Naive thymus-derived CD4-positive, alpha-beta T cell (primary cell): ENCODE measurements at regions not wholly inside any gene's neighbourhood (a gene's known extent, or its start where the extent isn't known, plus 50 kb on each side); places are given as distances from the start of the nearest gene placed in this dataset.

Source experiments
- ATAC-seq: fragments of 150-1000 bp; cut with Tn5 transposase; 2 replicates; pipeline ENCODE4 v1.10.0; 2021; ENCODE audit warnings: mild to moderate bottlenecking, moderate library complexity
- CTCF ChIA-PET: fragments of 350-600 bp; sonication (Branson Sonifier 250); formaldehyde crosslinking; loops from one replicate; lab custom pipeline; 2021; ENCODE audit warnings: antibody characterized with exemption; lab: Charles Lee
- POLR2A ChIA-PET: fragments of 350-600 bp; sonication (Branson Sonifier 250); formaldehyde crosslinking; loops from one replicate; lab custom pipeline; 2021; ENCODE audit warnings: antibody characterized with exemption, inconsistent platforms; lab: Charles Lee
- DNase-seq, 9 donors: peaks; one replicate each; pipeline versions ENCODE4 v3.0.0 to v3.0.0-alpha.2; 2020 to 2022; ENCODE audit warnings: mixed read lengths in 1 of 9
- H3K27ac ChIP-seq: one replicate; pipeline ENCODE4 v1.7.0; 2013; ENCODE audit warnings: mild to moderate bottlenecking, low read depth, low read length, moderate library complexity
- H3K27me3 ChIP-seq, 2 donors: one replicate each; pipeline ENCODE4 v1.7.0; 2013; ENCODE audit warnings: low read length in 2 of 2, mild to moderate bottlenecking in 2 of 2, moderate library complexity in 2 of 2; ENCODE audit not compliant: control insufficient read depth in 2 of 2, insufficient read depth in 2 of 2
- H3K36me3 ChIP-seq, 3 experiments: 1 replicate in 2 of 3; 2 replicates in 1 of 3; pipeline ENCODE4 v1.7.0; 2013; ENCODE audit warnings: low read length in 3 of 3, mild to moderate bottlenecking in 3 of 3, moderate library complexity in 1 of 3; ENCODE audit not compliant: insufficient read depth in 3 of 3, control insufficient read depth in 2 of 3
- H3K4me1 ChIP-seq, 2 donors: one replicate each; pipeline ENCODE4 v1.7.0; 2013; ENCODE audit warnings: low read length in 2 of 2, mild to moderate bottlenecking in 2 of 2, moderate library complexity in 1 of 2; ENCODE audit not compliant: control insufficient read depth in 2 of 2, insufficient read depth in 2 of 2
- H3K4me3 ChIP-seq: 2 replicates; pipeline ENCODE4 v1.7.0; 2013; ENCODE audit warnings: mild to moderate bottlenecking, low read length
- H3K9me3 ChIP-seq, 3 experiments: 1 replicate in 2 of 3; 2 replicates in 1 of 3; pipeline ENCODE4 v1.7.0; 2013; ENCODE audit warnings: low read length in 3 of 3; ENCODE audit not compliant: control insufficient read depth in 2 of 3
- H3K27ac Mint-ChIP-seq, 9 donors: one replicate each; pipeline ENCODE4 v1.8.0; 2020 to 2022; ENCODE audit warnings: mixed read lengths in 9 of 9, mild to moderate bottlenecking in 8 of 9, moderate library complexity in 5 of 9, inconsistent platforms in 2 of 9
- H3K27me3 Mint-ChIP-seq, 5 donors: one replicate each; pipeline ENCODE4 v1.8.0; 2021 to 2022; ENCODE audit warnings: mixed read lengths in 5 of 5, mild to moderate bottlenecking in 1 of 5
- H3K36me3 Mint-ChIP-seq, 5 donors: one replicate each; pipeline ENCODE4 v1.8.0; 2020 to 2022; ENCODE audit warnings: mixed read lengths in 5 of 5, mild to moderate bottlenecking in 3 of 5, inconsistent platforms in 1 of 5
- H3K4me1 Mint-ChIP-seq, 7 donors: one replicate each; pipeline ENCODE4 v1.8.0; 2020 to 2022; ENCODE audit warnings: mixed read lengths in 7 of 7, mild to moderate bottlenecking in 3 of 7, inconsistent platforms in 1 of 7
- H3K4me3 Mint-ChIP-seq, 10 donors: one replicate each; pipeline ENCODE4 v1.8.0; 2020 to 2022; ENCODE audit warnings: mild to moderate bottlenecking in 10 of 10, mixed read lengths in 10 of 10, moderate library complexity in 6 of 10, inconsistent platforms in 2 of 10
- H3K9me3 Mint-ChIP-seq, 11 donors: one replicate each; pipeline ENCODE4 v1.8.0; 2020 to 2022; ENCODE audit warnings: mixed read lengths in 11 of 11, mild to moderate bottlenecking in 4 of 11, inconsistent platforms in 1 of 11, moderate library complexity in 1 of 11
- intact Hi-C, 2 donors: fragments of 100-400 bp; cut with micrococcal nuclease; formaldehyde crosslinking; loops; one replicate each; pipeline ENCODE4 v1.15.1; 2023

- Mint-ChIP-seq H3K4me3 (peak overlapping the region in 5 of 10 donors; percentile 21 to 63 (median 45)), H3K36me3 (peaks cover 0 to 9% (median 0%) of the 10 kb centered on the region in 5 donors), H3K27me3 (no peaks in the 10 kb centered on the region), H3K9me3 (peaks cover 0 to 3% (median 0%) of the 10 kb centered on the region in 11 donors), H3K4me1 (peaks cover 0 to 52% (median 17%) of the 10 kb centered on the region in 7 donors), H3K27ac (peak overlapping the region in 3 of 9 donors; percentile 6 to 77 (median 62))
- no peaks in the 10 kb centered on the region for H3K27me3 ChIP-seq
- ATAC-seq (peak; percentile 28), DNase-seq (peak in 3 of 9 donors; percentile 22 to 32 (median 31))
- intact Hi-C loops, result loop anchor here (2.0 to 10.0 kb wide), 3 partner anchors 73 to 235 kb away; no protein-coding TSS in a partner anchor
- ChIA-PET CTCF (interaction anchor here (0.7 to 1.0 kb wide), 4 partner anchors 8 to 790 kb away, joined by 3 to 4 read pairs (median 3); partner anchors contain the start of gene KLF7), POLR2A (interaction anchor here (0.5 to 2.4 kb wide), 9 partner anchors 9 to 192 kb away, joined by 3 to 26 read pairs (median 3); partner anchors contain the start of gene KLF7)
- no peak overlapping the region for H3K4me3 ChIP-seq
- no peaks in the 10 kb centered on the region for H3K36me3 ChIP-seq
- H3K9me3 ChIP-seq, result no peaks in the 10 kb centered on the region
- H3K4me1 ChIP-seq, result peaks cover 0 to 27% of the 10 kb centered on the region in 2 donors
- no peak overlapping the region for H3K27ac ChIP-seq
Measured at GRCh38 chr2:207239754-207240494, 74.2 kb upstream of the KLF7 start.

- Mint-ChIP-seq H3K36me3 (peaks cover 0 to 10% (median 0%) of the 10 kb centered on the region in 5 donors), H3K9me3 (peaks cover 0 to 3% (median 0%) of the 10 kb centered on the region in 11 donors), H3K4me1 (peaks cover 0 to 48% (median 11%) of the 10 kb centered on the region in 7 donors), H3K27ac (no peak overlapping the region), H3K4me3 (no peak overlapping the region), H3K27me3 (no peaks in the 10 kb centered on the region)
- H3K27ac ChIP-seq, result no peak overlapping the region
- no peak for ATAC-seq
- no peaks in the 10 kb centered on the region for H3K27me3 ChIP-seq
- no peak overlapping the region for H3K4me3 ChIP-seq
- H3K9me3 ChIP-seq, result no peaks in the 10 kb centered on the region
- H3K36me3 ChIP-seq, result no peaks in the 10 kb centered on the region
- POLR2A ChIA-PET, result interaction anchor here (0.5 to 2.4 kb wide), 5 partner anchors 15 to 192 kb away, joined by 3 to 26 read pairs (median 3); partner anchors contain the start of gene KLF7
- intact Hi-C loops, result loop anchor here in 1 of 2 donors (2.0 to 5.0 kb wide), 2 partner anchors 74 to 98 kb away; no protein-coding TSS in a partner anchor
- CTCF ChIA-PET, result interaction anchor here (0.8 to 1.0 kb wide), 2 partner anchors 9 to 789 kb away, joined by 3 to 4 read pairs; no protein-coding TSS in a partner anchor
- H3K4me1 ChIP-seq, result peaks cover 0 to 27% of the 10 kb centered on the region in 2 donors
- DNase-seq, result no peak
Measured at GRCh38 chr2:207240649-207241048, 74.9 kb upstream of the KLF7 start.

GRCh38 chr2:207241198-207241597, 75.5 kb upstream of the KLF7 start:
- H3K4me1 ChIP-seq, result peaks cover 0 to 27% of the 10 kb centered on the region in 2 donors
- ChIA-PET CTCF (no interaction called here), POLR2A (no interaction called here)
- H3K4me1 Mint-ChIP-seq, result peaks cover 0 to 44% (median 9%) of the 10 kb centered on the region in 7 donors
- H3K36me3 ChIP-seq, result no peaks in the 10 kb centered on the region
- ATAC-seq, result no peak
- H3K27ac ChIP-seq, result no peak overlapping the region
- peak in 1 of 9 donors; percentile 39 for DNase-seq
- intact Hi-C loops, result loop anchor here in 1 of 2 donors (2.0 to 5.0 kb wide), 2 partner anchors 74 to 99 kb away; no protein-coding TSS in a partner anchor
- no peaks in the 10 kb centered on the region for H3K9me3 ChIP-seq
- no peak overlapping the region for H3K4me3 Mint-ChIP-seq
- peaks cover 0 to 1% (median 0%) of the 10 kb centered on the region in 11 donors for H3K9me3 Mint-ChIP-seq
- peaks cover 0 to 9% (median 0%) of the 10 kb centered on the region in 5 donors for H3K36me3 Mint-ChIP-seq
- H3K27me3 Mint-ChIP-seq, result no peaks in the 10 kb centered on the region
- no peak overlapping the region for H3K4me3 ChIP-seq
- no peak overlapping the region for H3K27ac Mint-ChIP-seq
- no peaks in the 10 kb centered on the region for H3K27me3 ChIP-seq

GRCh38 chr2:207243601-207244000, 77.9 kb upstream of the KLF7 start:
- Mint-ChIP-seq H3K27me3 (no peaks in the 10 kb centered on the region), H3K4me3 (peak overlapping the region in 1 of 10 donors; percentile 30), H3K36me3 (peaks cover 0 to 3% (median 0%) of the 10 kb centered on the region in 5 donors), H3K9me3 (no peaks in the 10 kb centered on the region), H3K4me1 (peaks cover 0 to 36% (median 8%) of the 10 kb centered on the region in 7 donors), H3K27ac (peak overlapping the region in 2 of 9 donors; percentile 16 to 33)
- ChIA-PET POLR2A (no interaction called here), CTCF (no interaction called here)
- H3K27me3 ChIP-seq, result no peaks in the 10 kb centered on the region
- H3K36me3 ChIP-seq, result no peaks in the 10 kb centered on the region
- H3K4me3 ChIP-seq, result no peak overlapping the region
- H3K27ac ChIP-seq, result no peak overlapping the region
- intact Hi-C loops, result loop anchor here (2.0 to 5.0 kb wide), 2 partner anchors 93 to 101 kb away; no protein-coding TSS in a partner anchor
- no peak for ATAC-seq
- H3K9me3 ChIP-seq, result no peaks in the 10 kb centered on the region
- no peak for DNase-seq
- peaks cover 0 to 23% of the 10 kb centered on the region in 2 donors for H3K4me1 ChIP-seq

GRCh38 chr2:207244971-207245925, 79.5 kb upstream of the KLF7 start:
- intact Hi-C loops, result loop anchor here in 1 of 2 donors (5.0 kb wide), 2 partner anchors 103 to 198 kb away; no protein-coding TSS in a partner anchor
- Histone ChIP-seq H3K27ac (no peak overlapping the region), H3K36me3 (no peaks in the 10 kb centered on the region), H3K27me3 (no peaks in the 10 kb centered on the region), H3K4me1 (peaks cover 0 to 7% of the 10 kb centered on the region in 2 donors), H3K9me3 (no peaks in the 10 kb centered on the region), H3K4me3 (no peak overlapping the region)
- Mint-ChIP-seq H3K27ac (peak overlapping the region in 1 of 9 donors; percentile 21), H3K27me3 (no peaks in the 10 kb centered on the region), H3K36me3 (peaks cover 0 to 4% (median 0%) of the 10 kb centered on the region in 5 donors), H3K9me3 (peaks cover 0 to 2% (median 0%) of the 10 kb centered on the region in 11 donors), H3K4me1 (peaks cover 0 to 37% (median 8%) of the 10 kb centered on the region in 7 donors), H3K4me3 (no peak overlapping the region)
- no peak for DNase-seq
- CTCF ChIA-PET, result interaction anchor here (0.6 kb wide), 1 partner anchor 221 kb away, joined by 3 read pairs; no protein-coding TSS in a partner anchor
- ATAC-seq, result no peak
- POLR2A ChIA-PET, result interaction anchor here (0.6 to 0.7 kb wide), 2 partner anchors 48 to 79 kb away, joined by 3 read pairs; partner anchors contain the start of gene KLF7
